K562 (cell line): ENCODE measurements at regions not wholly inside any gene's neighbourhood (a gene's known extent, or its start where the extent isn't known, plus 50 kb on each side); places are given as distances from the start of the nearest gene placed in this dataset.

Experiments
- MEF2A ChIP-seq: IDR thresholded peaks from 2 replicates; pipeline ENCODE4 v1.6.1; 2011; ENCODE audit warnings: low read depth, mild to moderate bottlenecking, low read length, moderate library complexity; ENCODE audit not compliant: control insufficient read depth
- POLR2AphosphoS5 ChIP-seq: IDR thresholded peaks from 2 replicates; pipeline ENCODE4 v1.6.1; 2011; ENCODE audit warnings: mild to moderate bottlenecking, low read depth, low read length, moderate library complexity; ENCODE audit not compliant: control insufficient read depth, insufficient read depth
- ZNF121 ChIP-seq: sonication (generic); formaldehyde crosslinking; conservative IDR thresholded peaks from 2 replicates; pipeline ENCODE4 v1.8.0; 2022; ENCODE audit warnings: missing genetic modification reagents
- ZNF561 ChIP-seq: fragments of 450-650 bp; formaldehyde crosslinking; conservative IDR thresholded peaks from 2 replicates; pipeline ENCODE4 v1.4.0; 2020; ENCODE audit warnings: mild to moderate bottlenecking, moderate library complexity
- TF ChIP-seq, protein P1 (sequence below): fragments of 450-650 bp; formaldehyde crosslinking; IDR thresholded peaks from 2 replicates; pipeline ENCODE4 v1.4.0; 2022; ENCODE audit warnings: missing genetic modification characterization
- TF ChIP-seq, protein P2 (sequence below), 3 experiments: IDR thresholded peaks in 2 of 3; conservative IDR thresholded peaks in 1 of 3; 2 replicates each; pipeline ENCODE4 v1.5.1; 2011 to 2012; ENCODE audit warnings: low read length in 3 of 3, mild to moderate bottlenecking in 3 of 3, control low read depth in 2 of 3, improper control_type of control experiment in 1 of 3, inconsistent platforms in 1 of 3, low read depth in 1 of 3, mixed read lengths in 1 of 3, moderate library complexity in 1 of 3; ENCODE audit not compliant: insufficient read depth in 2 of 3

DNA sequence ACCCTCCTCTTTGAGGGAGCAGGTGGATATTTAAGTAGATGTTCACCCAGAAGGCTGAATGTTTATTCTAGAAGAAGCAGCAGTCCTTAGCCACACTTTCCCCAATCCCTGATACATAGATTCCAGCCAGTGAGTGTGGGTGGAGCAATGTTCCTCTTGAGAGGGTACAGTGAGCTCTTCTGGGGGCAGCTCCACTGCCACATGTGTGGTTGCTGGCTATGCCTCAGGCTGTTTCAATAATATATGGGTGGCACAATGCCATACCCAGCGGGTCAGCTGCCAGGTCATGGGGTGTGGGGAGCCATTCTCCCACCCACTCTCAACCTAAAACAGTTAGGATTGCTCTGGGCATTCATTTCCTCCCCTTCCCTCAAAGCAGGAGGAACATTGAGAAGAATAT, 61.6 kb upstream of the DAB2 start:
- TF ChIP-seq, protein P1, sequence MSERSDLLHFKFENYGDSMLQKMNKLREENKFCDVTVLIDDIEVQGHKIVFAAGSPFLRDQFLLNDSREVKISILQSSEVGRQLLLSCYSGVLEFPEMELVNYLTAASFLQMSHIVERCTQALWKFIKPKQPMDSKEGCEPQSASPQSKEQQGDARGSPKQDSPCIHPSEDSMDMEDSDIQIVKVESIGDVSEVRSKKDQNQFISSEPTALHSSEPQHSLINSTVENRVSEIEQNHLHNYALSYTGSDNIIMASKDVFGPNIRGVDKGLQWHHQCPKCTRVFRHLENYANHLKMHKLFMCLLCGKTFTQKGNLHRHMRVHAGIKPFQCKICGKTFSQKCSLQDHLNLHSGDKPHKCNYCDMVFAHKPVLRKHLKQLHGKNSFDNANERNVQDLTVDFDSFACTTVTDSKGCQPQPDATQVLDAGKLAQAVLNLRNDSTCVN: no peak
- TF ChIP-seq, protein P2, sequence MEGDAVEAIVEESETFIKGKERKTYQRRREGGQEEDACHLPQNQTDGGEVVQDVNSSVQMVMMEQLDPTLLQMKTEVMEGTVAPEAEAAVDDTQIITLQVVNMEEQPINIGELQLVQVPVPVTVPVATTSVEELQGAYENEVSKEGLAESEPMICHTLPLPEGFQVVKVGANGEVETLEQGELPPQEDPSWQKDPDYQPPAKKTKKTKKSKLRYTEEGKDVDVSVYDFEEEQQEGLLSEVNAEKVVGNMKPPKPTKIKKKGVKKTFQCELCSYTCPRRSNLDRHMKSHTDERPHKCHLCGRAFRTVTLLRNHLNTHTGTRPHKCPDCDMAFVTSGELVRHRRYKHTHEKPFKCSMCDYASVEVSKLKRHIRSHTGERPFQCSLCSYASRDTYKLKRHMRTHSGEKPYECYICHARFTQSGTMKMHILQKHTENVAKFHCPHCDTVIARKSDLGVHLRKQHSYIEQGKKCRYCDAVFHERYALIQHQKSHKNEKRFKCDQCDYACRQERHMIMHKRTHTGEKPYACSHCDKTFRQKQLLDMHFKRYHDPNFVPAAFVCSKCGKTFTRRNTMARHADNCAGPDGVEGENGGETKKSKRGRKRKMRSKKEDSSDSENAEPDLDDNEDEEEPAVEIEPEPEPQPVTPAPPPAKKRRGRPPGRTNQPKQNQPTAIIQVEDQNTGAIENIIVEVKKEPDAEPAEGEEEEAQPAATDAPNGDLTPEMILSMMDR (IDR thresholded peaks at IDR 0.05 in 2 of 3, conservative IDR thresholded peaks at IDR 0.05 in 1 of 3; ENCODE audit: insufficient read depth in 2 of 3, low read depth in 1 of 3, low read length in 3 of 3): no peak
- no peak for TF ChIP-seq ZNF121
- TF ChIP-seq POLR2AphosphoS5: no peak
- no peak for TF ChIP-seq MEF2A
- TF ChIP-seq ZNF561 (CRISPR knock-in tag): no peak
